ENCODE measurements at regions not wholly inside any gene's neighbourhood (a gene's known extent, or its start where the extent isn't known, plus 50 kb on each side); places are given as distances from the start of the nearest gene placed in this dataset.

GRCh38 chr10:91082447-91082846 is 138.0 kb upstream of the PCGF5 start:
- TF ChIP-seq POLR2A (IDR thresholded peaks at IDR 0.05) (no peak), POLR2AphosphoS5 (IDR thresholded peaks at IDR 0.05; ENCODE audit: insufficient read depth in 1 of 2, low read depth in 1 of 2) (no peak)
- TF ChIP-seq, protein P1, sequence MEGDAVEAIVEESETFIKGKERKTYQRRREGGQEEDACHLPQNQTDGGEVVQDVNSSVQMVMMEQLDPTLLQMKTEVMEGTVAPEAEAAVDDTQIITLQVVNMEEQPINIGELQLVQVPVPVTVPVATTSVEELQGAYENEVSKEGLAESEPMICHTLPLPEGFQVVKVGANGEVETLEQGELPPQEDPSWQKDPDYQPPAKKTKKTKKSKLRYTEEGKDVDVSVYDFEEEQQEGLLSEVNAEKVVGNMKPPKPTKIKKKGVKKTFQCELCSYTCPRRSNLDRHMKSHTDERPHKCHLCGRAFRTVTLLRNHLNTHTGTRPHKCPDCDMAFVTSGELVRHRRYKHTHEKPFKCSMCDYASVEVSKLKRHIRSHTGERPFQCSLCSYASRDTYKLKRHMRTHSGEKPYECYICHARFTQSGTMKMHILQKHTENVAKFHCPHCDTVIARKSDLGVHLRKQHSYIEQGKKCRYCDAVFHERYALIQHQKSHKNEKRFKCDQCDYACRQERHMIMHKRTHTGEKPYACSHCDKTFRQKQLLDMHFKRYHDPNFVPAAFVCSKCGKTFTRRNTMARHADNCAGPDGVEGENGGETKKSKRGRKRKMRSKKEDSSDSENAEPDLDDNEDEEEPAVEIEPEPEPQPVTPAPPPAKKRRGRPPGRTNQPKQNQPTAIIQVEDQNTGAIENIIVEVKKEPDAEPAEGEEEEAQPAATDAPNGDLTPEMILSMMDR (IDR thresholded peaks at IDR 0.05): no peak

All from vagina (tissue), 2 donors.